Pulmonary artery endothelial cell (primary cell): ENCODE measurements at regions not wholly inside any gene's neighbourhood (a gene's known extent, or its start where the extent isn't known, plus 50 kb on each side); places are given as distances from the start of the nearest gene placed in this dataset.

ENCODE experiments used
- DNase-seq: peaks from one replicate; pipeline ENCODE4 v3.0.0-alpha.2; 2011; ENCODE audit warnings: low read depth, low spot score

DNA sequence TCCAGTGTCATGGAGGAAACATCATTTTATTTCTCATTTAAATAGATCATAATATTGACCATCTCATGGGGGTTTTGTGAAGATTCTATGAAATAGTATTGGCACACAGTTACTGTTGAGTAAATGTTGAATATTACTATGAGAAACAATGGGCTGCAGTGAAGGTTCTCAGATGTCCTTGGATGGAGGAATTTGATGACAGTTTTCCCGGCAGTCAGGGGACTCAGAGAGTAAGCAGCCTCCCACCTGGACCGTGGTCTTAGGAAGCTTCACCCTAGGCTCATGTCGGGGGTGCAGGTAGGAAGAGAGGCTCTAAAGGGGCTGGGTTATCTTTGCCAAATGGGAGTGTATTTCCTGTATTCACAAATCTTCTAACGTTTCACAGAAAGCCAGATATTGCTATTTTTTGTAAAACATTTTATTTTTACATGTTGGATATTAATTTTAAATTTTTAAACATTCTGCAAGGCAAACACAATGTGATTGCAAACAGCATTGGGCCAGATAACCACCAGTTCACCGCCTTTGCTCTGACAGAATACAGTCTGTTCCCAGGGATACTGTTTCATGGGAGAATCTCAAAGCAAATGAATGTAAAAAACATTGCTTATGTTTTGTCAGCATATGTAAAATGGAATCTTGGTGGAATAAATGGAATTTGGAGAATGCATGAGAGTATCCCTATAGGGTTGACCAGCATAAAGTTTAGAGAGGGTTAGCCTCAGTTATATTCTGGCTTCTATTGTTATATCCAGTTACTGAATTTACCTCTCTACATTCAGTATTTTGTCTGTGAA, 380.8 kb upstream of the TMEM132C start:
- no peak for DNase-seq

DNA sequence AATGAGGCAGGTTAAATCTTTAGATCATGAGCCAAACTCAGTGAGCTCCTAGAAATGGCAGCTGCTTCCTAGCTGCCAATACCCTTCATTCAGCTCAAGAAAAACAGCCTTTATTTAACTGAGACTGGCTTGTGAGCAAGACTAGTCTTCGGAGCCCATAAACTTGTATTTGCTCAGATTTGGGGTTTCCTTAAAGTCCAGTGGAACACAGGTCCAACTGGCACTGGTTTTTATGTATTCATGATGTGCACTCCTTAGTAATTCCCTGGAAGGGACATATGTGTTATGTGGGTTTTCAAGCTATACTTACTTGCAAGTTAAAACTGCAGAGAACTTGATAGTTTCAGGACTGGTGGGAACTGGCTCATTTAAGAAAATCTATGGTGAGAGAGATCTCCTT, 380.1 kb upstream of the TMEM132C start:
- no peak for DNase-seq

DNA sequence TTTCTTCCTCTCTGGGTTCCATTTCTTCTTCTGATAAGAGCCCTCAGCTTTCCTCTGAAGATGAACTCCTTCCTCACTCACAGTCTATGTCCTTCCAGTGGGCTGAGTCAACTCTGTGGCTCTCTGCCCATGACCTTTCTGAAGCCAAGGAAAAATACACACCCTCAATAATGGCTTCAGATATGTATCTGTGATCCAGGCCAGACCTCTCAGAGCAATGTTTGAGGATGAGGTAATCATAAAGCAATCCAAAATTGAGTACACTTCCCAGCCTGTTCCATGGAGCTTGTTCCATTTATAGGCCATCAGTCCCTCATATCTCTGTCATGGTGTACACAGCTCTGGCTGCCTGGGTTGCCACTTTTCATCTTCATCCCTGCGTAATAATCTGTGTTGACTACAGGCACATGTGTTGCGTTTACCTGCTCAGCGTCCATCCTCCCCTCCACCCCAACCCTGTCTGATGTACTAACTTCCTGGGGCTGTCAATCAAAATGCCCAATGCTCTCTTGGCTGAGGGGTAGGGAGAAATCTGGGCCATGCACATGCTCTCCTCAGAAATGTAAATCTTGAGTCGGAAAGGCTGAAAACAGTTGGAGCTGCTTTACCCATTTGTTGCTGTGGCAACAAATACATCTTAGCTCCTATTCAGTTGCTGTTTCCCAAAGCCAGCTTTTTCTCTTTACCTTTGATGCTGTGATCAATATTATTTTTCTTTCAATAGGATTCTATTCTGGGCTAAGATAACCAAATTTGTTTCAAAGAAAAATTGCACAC, 377.8 kb upstream of the TMEM132C start:
- DNase-seq: no peak

DNA sequence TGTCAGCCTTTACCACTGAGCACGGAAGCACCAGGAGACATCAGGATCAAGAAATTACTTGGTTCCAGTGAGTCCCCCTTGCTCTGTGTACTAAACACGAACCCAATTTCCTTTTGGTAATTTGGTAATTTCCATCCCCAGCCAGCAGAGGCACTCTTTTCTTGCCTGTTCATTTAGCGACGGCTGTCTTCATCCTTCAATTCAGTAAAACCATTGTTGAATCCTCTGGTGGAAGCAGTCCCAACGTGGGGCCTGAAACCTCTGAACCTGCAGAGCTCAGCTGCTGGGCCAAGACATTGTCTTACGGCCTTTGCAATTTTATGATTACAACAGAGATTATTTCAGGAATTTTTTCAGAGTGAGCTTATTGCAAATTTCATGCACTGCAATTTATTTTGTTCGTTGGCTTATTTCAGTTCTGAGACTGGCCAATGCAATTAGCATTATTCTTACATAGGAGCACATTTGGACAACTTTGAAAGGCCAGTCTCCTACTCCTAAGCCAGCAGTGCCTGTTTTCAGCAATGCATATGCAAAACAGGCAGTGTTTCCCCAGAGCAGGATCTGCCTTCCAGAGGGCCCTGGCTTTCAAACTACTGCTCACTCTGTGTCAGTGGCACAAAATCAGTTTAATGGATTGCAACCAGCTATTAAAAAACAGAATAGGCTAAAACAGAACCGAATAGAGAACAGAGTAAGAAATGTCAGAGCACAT, 372.9 kb upstream of the TMEM132C start:
- DNase-seq: no peak

DNA sequence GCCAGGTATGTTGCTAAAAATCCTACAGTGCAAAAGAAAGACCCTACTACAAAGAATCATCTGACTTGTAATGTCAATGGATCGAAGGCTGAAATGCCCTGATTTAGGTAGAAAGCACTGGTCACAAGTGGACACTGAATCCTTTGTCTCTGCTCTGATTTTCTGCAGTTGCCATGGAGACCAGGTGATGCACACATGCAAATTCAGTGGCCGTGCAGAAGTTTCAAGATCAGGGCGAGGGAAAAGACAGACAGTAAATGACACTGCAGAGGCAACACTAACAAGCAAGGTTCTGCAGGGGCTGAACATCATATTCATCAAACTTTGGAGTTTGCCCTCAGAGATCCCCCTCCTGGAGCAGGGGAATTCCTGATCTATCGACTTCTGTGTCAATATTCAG, 370.3 kb upstream of the TMEM132C start:
- no peak for DNase-seq

DNA sequence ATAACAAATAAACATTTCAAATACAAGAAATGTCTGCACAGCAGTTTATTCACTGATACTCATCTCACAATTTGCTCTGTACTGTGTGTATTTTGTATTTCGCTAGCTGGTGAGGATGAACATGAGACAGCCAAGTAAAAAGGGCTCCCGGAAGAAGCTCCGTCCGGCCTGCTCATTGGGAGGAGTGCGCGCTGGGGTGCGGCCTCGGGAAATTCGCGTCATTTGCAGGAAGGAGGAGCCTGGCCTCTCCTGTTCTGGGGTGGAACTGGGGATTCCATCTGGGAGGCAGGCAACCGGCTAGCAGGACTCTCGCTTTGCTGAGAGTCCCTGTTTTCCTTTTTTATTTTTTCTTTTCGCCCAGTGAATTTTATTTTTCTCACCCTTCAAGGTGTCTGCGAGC, 368.4 kb upstream of the TMEM132C start:
- no peak for DNase-seq

DNA sequence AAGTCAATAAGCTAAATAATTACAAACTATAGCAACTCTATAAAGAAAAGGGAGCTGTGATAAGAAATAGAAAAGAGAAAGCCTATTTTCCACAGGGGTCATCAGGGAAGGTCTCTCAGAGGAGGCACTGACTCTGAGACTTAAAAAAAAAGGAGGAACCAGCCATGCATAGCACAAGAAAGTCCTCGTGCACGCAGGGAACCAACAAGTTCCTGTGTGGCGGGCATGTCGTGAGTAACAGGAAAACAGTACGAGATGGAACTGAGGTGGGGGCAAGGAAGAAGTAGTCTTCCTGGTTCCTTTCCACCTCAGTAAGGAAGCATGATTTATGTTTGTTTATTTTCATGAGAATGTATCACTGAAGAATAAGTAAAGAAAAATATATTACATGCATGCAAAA, 367.0 kb upstream of the TMEM132C start:
- no peak for DNase-seq

DNA sequence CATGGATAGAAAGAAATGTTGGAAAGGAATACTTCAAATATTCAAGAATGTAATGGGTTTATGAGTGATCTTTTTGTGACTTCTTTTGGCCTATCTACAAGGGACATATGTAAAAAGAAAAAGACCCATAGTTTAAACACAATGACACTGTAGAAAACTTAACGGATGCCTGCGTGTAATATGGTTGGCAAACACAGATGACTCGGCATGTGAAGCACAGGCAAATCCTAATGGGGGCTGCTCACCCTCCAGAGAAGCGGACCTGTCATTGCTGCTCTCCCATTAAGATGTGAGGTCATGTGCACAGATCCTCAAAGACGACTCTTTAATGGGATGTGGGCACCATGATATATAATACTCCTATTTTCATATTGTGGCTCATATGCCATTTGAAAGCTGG, 366.6 kb upstream of the TMEM132C start:
- DNase-seq: no peak

DNA sequence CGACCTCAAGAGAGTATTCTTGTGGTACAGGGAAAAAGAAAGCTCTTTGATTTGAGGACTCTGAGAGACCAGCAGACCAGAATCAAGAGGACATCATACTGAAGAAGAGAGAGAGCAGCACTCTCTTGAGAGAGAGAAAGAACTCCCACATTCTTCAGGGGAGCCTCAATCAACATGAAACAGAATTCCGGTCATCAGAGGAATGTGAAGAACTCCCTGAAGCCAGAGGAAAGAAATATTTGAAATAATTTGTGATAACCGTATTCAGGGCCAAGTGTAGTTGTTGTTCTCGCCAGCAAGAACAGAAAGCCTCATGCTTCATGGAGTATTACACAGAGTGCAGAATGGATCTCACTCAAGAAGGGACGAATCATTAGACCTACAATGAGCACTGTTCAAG, 363.8 kb upstream of the TMEM132C start:
- DNase-seq: no peak

DNA sequence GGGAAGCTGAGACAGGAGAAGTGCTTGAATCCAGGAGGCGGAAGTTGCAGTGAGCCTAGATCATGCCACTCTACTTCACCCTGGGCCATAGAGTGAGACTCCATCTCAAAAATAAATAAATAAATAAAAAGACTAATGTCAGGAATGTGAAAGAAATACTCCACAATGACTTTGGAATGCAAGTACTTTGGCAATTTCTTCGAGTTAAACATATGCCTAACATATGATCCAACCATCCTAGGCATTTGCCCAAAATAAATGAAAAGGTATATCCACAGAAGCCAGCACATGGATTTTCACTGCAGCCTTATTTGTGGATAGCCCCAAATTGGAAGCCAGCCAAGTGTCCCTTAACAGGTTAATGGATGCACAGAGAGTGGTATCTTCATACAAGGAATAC, 357.9 kb upstream of the TMEM132C start:
- no peak for DNase-seq

DNA sequence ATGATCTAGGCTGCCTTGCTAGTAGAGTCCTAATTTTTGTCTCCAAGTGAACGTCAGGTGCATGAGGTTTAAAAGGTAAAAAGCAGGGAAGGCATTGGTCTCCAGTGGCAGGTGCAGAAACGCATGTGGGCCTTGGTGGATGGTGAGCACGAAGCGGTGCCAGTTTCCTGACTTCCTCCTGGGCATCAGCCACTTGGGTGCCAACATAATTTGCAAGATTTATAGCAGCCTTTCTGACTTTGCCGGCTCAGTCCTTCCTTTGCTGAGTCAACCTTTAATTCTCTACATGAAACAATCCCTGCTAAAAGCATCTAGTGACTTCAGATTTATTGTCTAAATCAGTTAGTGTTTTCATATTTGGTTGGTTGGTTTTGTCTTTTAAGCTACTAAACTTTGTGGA, 355.7 kb upstream of the TMEM132C start:
- DNase-seq: no peak

DNA sequence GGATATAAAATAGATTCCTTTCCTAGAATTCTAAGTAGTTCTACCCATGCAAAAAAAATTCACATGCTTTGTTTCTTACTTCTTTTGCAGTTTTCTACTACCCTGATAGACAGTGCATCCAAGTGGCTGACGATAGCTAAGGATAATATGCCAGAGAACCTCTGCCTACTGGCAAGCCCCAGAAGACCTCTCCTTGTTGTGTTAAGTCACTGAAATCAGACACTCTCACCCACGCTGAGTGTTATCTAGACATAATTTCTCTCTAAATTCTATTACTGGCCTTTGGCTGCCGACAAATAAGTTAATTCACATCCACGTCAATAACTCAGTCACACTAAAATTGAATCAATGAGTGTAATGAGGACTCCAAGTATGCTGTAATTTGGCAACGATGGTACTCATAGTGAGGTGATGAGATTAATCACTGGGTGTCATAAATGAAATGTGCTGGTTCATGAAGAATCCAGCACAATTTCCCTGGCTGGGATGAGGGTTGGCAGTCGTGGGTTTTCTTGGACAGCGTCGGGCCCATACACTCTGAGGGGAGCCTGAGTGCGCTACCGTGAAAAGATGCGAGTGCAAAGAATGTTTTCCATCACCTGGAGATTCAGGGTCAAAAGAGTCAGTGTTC, 354.8 kb upstream of the TMEM132C start:
- no peak for DNase-seq

DNA sequence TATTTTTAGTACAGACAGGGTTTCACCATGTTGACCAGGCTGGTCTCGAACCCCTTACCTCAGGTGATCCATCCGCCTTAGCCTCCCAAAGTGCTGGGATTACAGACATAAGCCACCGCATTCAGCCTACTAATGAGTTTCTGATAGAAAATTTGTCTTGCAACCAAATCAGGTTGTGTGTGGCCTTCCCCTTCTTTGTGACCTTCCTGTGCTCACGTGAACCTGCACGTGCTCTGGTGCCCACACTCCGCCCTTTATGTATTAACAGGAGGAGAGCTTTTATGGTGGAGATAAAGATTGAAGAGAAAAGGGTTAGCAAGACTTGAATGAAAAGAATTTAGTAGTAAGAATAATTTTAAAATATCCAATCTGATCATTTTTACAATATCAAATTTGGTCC, 343.5 kb upstream of the TMEM132C start:
- DNase-seq: no peak

DNA sequence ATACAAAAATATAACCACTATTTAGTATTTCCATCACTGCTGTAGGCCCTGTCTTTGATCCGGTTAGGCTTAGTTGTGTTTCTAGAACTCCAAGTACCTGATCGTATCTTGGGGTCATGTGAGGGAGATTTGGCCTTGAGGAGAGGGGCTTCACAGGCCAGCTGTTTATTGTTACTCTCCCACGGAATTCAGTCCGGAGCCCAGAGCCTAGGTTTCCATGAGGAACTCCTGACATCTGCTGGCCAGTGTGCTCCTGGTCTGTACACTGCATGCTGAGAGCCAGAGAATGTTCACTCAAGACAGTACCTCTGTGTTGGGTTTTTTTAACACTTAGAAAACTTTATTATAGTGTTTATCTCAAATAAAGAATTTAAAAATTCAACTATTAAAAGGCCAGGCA, 341.0 kb upstream of the TMEM132C start:
- DNase-seq: no peak

DNA sequence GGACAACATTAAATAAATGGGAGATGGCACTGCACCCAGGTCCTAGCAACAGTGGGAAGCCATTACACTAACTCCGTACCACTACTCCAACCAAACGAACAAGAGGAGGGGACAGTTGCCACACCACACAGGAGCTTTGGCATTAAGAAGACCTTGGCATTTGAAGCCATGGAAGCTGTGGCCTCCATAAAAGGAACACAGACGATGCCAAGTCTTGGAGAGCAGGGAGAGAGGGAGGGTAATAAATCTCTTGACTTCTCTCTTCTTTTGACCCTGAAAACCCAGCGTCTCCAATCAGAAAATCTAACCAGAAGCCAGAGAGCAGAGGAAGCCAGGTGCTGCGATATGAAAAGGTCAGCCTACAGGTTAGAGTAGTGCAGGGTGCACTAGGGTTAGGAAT, 338.8 kb upstream of the TMEM132C start:
- no peak for DNase-seq

DNA sequence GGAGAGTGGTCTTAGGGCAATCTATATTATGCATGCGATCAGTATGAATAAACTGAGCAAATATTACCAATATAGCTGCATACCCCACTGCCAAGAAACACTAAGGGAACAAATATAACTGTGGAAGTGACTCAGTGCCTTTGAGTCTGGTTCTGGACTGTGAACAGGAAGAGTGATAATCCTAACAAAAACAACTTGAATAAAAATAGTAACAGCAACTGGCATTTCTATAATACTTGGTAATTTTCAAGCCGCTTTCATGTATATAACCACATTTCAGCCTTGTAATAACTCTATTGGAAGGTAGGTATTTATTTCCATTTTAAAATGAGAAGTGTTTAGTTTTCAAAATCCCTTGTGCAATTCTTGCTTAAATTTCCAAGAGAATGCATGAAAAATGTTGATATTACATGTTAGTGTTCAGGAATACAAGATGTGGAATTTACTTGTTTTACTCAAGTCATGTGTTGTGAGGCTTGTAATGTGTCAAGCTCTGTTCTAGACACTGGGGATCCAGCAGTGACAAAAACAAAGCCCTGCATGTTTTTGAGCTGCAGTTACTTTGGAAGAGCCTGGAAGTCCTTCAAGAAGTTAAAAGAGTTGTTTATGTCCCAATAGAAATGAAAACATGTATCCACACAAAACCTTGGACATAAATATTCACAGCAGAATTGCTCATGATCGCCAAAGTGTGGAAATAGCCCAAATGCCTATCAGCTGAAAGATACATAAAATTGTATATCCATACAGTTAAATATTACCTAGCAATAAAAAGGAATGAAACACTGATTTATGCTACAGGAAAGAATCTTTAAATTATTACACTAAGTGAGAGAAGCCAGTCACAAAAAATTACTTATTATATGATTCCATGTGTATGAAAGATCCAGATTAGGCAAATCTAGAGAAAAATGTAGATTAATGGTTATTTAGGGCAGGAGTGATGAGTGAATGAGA, 338.1 kb upstream of the TMEM132C start:
- DNase-seq: peak; percentile 8

DNA sequence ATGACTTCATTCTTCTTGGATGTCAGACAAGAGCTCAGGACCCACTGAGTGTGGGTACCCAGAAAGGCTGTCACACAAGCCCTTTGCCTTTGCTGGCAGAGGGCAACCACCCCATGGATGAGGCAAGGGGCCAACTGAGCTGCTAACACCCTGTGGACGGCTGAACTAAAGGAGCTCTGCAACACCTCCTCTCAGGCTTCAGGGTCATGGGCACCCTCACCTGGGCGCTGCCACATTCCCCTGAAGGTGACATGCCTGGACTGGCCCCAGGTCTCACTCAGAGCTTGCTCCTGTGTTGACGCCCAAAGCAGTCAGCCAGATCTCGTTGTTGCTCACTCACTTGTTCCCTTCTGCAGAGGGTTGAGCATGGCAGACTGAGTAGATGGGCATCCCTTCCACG, 336.8 kb upstream of the TMEM132C start:
- no peak for DNase-seq

DNA sequence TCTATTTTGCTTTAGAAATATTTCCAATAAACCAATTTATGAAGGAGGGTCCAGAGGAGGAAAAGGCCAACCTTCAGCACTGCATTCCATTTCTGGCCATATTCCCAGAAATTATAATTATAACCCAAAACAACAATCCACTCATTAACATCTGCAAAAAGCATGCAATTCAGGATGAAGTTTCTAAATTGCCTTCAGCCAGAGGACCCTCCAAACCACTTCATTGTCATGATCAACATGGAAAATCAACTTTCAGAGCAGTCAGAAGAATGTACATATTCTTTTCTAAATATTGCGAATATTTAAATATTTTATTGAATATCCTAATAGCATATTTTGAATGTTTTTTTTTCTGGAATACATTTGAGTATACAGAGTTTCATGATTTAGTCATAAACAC, 332.6 kb upstream of the TMEM132C start:
- DNase-seq: no peak

DNA sequence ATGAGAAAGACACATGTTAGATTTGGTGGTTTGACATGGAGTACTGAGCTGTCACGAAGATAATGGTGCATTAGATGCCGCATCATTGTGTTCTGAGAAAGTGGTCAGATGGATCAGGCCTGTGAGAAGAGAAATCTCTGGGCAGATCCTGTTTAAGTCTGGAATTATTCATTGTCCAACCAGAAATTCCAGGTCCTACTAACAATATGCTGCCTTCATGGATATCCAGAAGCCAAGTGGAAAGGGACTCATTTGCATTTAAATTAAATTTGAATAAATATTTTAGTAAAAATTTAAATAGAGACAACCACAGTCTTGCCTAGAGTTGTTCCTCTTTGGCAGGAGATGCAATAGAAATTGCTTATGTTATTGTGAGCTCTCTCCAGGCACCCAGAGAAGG, 330.5 kb upstream of the TMEM132C start:
- no peak for DNase-seq

DNA sequence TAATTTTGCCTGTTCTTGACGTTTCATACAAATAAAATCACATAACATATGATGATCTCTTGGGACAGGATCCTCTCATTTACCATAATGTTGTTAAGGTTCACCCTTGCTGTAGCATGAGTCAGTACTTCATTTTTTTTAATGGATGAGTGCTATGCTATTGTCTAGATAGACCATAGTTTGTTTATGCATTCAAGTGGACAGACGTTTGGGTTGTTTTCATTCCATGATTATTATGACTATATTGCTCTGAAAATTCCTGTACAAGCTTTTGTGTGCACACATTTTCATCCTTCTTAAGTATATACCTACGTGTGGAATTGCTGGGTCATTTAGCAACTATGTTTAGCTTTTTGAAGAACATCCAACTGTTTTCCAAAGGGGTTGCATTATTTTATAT, 325.6 kb upstream of the TMEM132C start:
- no peak for DNase-seq

DNA sequence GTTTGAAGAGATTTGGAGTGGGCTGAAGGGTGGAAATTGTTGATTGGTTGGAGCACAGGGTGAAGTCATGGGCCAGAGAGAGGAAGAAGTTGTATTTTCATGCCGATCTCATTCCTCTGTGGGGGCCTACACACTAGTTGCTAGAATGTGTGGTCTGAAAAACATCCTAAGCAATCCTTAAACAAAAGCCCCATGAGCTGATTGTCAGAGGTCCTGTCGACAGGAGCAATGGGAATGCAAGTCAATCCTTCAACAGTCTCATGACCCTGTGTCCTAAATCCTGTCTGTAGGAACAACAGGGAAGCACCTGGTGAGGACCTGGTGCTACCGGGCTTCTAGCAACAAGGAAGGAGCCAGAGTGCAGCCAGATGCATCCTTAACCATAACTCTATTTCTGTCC, 324.0 kb upstream of the TMEM132C start:
- no peak for DNase-seq
